Common myeloid progenitor, CD34-positive (primary cell): ENCODE measurements at regions not wholly inside any gene's neighbourhood (a gene's known extent, or its start where the extent isn't known, plus 50 kb on each side); places are given as distances from the start of the nearest gene placed in this dataset.

Experiments used
- CTCF ChIA-PET: fragments of 350-600 bp; sonication (Branson Sonifier 250); formaldehyde crosslinking; loops from one replicate; lab custom pipeline; 2021; ENCODE audit warnings: antibody characterized with exemption; lab: Charles Lee
- POLR2A ChIA-PET: fragments of 350-600 bp; sonication (Branson Sonifier 250); formaldehyde crosslinking; loops from one replicate; lab custom pipeline; 2021; ENCODE audit warnings: antibody characterized with exemption; lab: Charles Lee
- DNase-seq, 3 donors: peaks; one replicate each; pipeline versions ENCODE4 v3.0.0 to v3.0.0-alpha.2; 2013
- H3K27ac ChIP-seq, 2 experiments: 1 replicate in 1 of 2; 2 replicates in 1 of 2; pipeline ENCODE4 v1.7.0; 2013; ENCODE audit warnings: inconsistent platforms in 2 of 2, low read length in 2 of 2, mild to moderate bottlenecking in 2 of 2, low read depth in 1 of 2, moderate library complexity in 1 of 2; ENCODE audit not compliant: severe bottlenecking in 2 of 2, insufficient read depth in 1 of 2, poor library complexity in 1 of 2
- H3K27me3 ChIP-seq, 5 experiments: replicated peaks in 2 of 5; 1 replicate in 3 of 5; 2 replicates in 2 of 5; pipeline versions ENCODE4 v1.6.1 to v1.7.0; 2013; ENCODE audit warnings: low read length in 4 of 5, mild to moderate bottlenecking in 2 of 5, moderate library complexity in 2 of 5, inconsistent platforms in 1 of 5; ENCODE audit not compliant: insufficient read depth in 5 of 5, control insufficient read depth in 4 of 5
- H3K36me3 ChIP-seq, 4 experiments: 1 replicate in 2 of 4; 2 replicates in 2 of 4; pipeline versions ENCODE4 v1.6.1 to v1.7.0; 2013; ENCODE audit warnings: low read length in 3 of 4, control low read depth in 1 of 4, mild to moderate bottlenecking in 1 of 4; ENCODE audit not compliant: control insufficient read depth in 4 of 4, insufficient read depth in 4 of 4
- H3K4me1 ChIP-seq, 4 experiments: 1 replicate in 3 of 4; 2 replicates in 1 of 4; pipeline versions ENCODE4 v1.6.1 to v1.7.1; 2013; ENCODE audit warnings: low read length in 3 of 4, mild to moderate bottlenecking in 3 of 4, control low read depth in 1 of 4, inconsistent platforms in 1 of 4, moderate library complexity in 1 of 4; ENCODE audit not compliant: control insufficient read depth in 4 of 4, insufficient read depth in 4 of 4; ENCODE audit errors: control extremely low read depth in 1 of 4
- H3K4me3 ChIP-seq, 7 experiments: 1 replicate in 4 of 7; 2 replicates in 3 of 7; pipeline versions ENCODE4 v1.5.1 to v1.7.0; 2013; ENCODE audit warnings: mild to moderate bottlenecking in 7 of 7, low read length in 6 of 7, moderate library complexity in 6 of 7, inconsistent platforms in 2 of 7, low read depth in 2 of 7, control low read depth in 1 of 7; ENCODE audit not compliant: insufficient read depth in 4 of 7, control insufficient read depth in 1 of 7; ENCODE audit errors: extremely low read depth in 1 of 7
- H3K9me3 ChIP-seq, 5 experiments: 1 replicate in 4 of 5; 2 replicates in 1 of 5; pipeline versions ENCODE4 v1.6.1 to v1.7.1; 2013; ENCODE audit warnings: low read length in 4 of 5, mild to moderate bottlenecking in 2 of 5, inconsistent platforms in 1 of 5, low read depth in 1 of 5, moderate library complexity in 1 of 5; ENCODE audit not compliant: control insufficient read depth in 4 of 5, insufficient read depth in 2 of 5; ENCODE audit errors: control extremely low read depth in 1 of 5
- WGBS: methylation state at CpG from one replicate; pipeline ENCODE4 v1.1.5; 2013; ENCODE audit not compliant: insufficient coverage; 5-methylcytosine and 5-hydroxymethylcytosine counted together

DNA sequence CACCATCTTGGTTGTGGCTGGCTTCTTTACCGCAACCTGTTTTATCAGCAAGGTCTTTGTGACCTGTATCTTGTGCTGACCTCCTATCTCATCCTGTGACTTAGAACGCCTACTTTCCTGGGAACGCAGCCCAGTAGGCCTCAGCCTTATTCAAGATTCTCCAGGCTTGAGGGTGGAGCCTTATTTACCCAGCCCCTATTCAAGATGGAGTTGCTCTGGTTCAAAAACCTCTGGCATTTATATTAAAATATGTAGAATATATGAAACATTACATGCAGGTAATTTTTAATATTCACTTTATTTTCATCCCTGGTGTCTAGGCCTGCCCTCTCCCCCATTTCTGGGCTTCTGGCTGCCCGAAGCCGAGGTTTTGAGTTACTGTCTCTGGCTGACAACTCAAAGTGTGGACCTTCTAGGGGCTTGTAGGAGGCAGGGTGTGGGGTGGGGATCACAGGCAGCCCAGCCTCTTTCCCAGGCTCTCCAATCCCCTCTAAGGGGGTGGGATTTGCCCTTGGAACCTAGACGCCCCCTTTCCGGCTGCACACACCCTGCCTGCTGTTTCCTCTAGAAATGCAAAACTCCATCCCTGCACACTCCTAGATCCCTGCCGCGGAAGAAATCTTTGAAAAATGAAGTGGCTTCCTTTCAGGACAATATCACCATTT lies 152.0 kb downstream of the KCNJ12 start:
- Histone ChIP-seq H3K36me3 (no peaks in the 10 kb centered on the region), H3K4me3 (no peak overlapping the region), H3K27me3 (peaks cover 0 to 6% (median 3%) of the 10 kb centered on the region in 5 experiments), H3K4me1 (peaks cover 0 to 5% (median 0%) of the 10 kb centered on the region in 4 experiments), H3K9me3 (no peaks in the 10 kb centered on the region), H3K27ac (no peak overlapping the region)
- DNase-seq: no peak
- CTCF ChIA-PET: no interaction called here
- POLR2A ChIA-PET: no interaction called here
- 88% methylated on average over 7 of the region's 9 CpGs for WGBS

DNA sequence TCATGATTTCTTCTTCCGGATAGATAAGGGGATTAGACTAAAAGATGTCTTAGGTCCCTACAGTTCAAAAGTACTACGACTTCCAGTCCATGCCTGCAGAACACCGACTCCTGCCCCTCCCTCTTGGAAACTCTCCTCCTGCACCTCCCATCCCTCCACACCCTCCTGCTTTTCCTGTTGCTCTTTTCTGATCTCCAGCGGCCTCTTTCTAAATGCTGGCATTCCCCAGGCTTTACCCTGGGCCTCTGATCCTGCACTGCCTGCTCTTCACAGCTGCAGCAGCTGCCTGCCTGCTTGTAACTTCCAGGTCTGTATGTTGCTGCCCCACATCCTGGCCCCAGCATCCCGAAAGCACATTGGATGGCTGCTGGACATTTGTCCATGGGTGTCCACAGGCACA lies 154.2 kb downstream of the KCNJ12 start:
- WGBS: 81% methylated on average over 5 of the region's 5 CpGs
- Histone ChIP-seq H3K4me3 (no peak overlapping the region), H3K27me3 (peaks cover 0 to 6% (median 3%) of the 10 kb centered on the region in 5 experiments), H3K9me3 (no peaks in the 10 kb centered on the region), H3K27ac (no peak overlapping the region), H3K36me3 (no peaks in the 10 kb centered on the region), H3K4me1 (peaks cover 0 to 11% (median 1%) of the 10 kb centered on the region in 4 experiments)
- no peak for DNase-seq
- CTCF ChIA-PET: no interaction called here
- POLR2A ChIA-PET: no interaction called here

DNA sequence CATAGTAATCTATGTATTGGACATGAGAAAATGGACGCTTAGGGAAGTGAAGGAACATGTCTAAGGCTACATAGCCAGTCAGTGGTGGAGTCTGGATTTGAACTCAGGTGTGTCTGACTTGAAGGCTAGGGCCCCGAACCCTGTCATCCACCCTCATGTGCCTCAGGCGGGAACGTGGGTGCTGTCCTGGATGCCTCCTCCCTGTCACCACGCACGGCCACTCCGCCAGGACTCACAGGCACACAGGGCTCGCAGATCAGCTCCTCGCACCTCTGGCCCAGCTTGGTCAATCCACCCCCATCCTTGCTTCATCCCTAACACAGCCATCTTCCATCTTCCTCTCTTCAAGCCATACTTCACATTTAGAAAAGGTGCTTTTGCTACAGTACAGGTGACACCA lies 154.7 kb downstream of the KCNJ12 start:
- WGBS: 94% methylated on average over 5 of the region's 9 CpGs

DNA sequence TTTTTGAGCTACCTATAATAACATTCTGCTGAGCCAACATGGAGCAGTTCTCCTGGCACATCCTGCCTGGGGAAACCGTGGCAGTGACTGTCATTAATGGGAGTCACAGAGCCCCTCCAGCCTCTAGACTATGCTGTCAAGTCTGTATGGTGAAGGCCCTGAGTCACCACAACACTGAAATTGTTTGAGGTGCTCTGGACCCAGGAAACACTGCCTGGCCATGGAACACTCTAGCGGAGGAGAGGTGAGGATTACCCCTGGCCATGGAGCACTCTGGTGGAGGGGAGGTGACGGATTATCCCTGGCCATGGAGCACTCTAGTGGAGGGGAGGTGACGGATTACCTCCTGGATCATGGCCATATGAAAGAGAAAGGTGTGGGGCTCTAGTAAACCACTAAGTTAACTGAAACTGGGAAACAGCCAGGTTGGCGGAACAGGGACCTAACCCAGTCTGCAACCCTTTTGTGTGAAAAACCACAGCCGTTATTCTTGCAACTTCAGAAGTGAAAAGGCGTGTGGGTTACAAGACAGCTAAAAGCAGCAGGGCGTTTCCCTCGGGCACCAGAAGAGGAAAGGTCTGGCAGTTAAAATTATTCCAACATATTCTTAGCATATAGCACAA lies 156.7 kb downstream of the KCNJ12 start:
- Histone ChIP-seq H3K27ac (no peak overlapping the region), H3K9me3 (peaks cover 0 to 8% (median 0%) of the 10 kb centered on the region in 5 experiments), H3K4me3 (no peak overlapping the region), H3K36me3 (no peaks in the 10 kb centered on the region), H3K27me3 (peaks cover 0 to 5% (median 3%) of the 10 kb centered on the region in 5 experiments), H3K4me1 (peaks cover 0 to 11% (median 1%) of the 10 kb centered on the region in 4 experiments)
- peak in 1 of 3 donors; percentile 22 for DNase-seq
- CTCF ChIA-PET: no interaction called here
- POLR2A ChIA-PET: no interaction called here
- 59% methylated on average over 8 of the region's 9 CpGs for WGBS

More for the DNA sequence above, 154.7 kb downstream of the KCNJ12 start:
- no peaks in the 10 kb centered on the region for H3K9me3 ChIP-seq
- no peak for DNase-seq
- no peaks in the 10 kb centered on the region for H3K36me3 ChIP-seq
- ChIA-PET CTCF (no interaction called here), POLR2A (no interaction called here)
- H3K27me3 ChIP-seq: peaks cover 0 to 6% (median 3%) of the 10 kb centered on the region in 5 experiments
- no peak overlapping the region for H3K27ac ChIP-seq
- H3K4me1 ChIP-seq: peaks cover 0 to 11% (median 1%) of the 10 kb centered on the region in 4 experiments
- H3K4me3 ChIP-seq: no peak overlapping the region

DNA sequence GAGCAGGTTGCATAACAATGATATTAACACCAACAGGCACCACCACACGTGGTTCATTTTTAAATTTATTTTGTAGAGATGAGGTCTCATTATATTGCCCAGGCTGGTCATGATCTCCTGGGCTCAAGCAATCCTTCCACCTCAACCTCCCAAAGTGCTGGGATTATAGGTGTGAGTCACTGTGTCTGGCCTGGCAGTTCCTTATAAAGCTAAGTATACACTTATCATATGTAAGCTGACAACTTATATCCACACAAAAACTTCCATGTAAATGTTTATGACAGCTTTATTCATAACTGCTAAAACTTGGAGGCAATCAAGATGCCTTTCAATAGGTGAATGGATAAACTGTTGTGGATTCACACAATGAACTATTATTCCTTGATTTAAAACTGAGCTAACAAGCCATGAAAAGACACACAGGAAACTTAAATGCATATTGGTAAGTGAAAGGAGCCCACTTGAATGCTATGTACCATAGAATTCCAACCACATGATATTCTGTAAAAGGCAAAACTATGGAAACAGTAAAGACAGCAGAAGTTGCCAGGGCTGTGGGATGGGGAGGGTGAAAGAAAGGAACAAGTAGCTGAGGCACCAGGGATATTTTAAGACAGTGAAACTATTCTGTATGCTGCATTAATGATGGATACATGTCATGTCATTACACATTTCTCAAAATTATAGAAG lies 156.5 kb upstream of the KCNJ18 start:
- ChIA-PET POLR2A (no interaction called here), CTCF (no interaction called here)
- no peaks in the 10 kb centered on the region for H3K36me3 ChIP-seq
- H3K27ac ChIP-seq: no peak overlapping the region
- DNase-seq: no peak
- no CpG with 5 or more reads among the region's 1 CpG for WGBS
- H3K27me3 ChIP-seq: peaks cover 0 to 2% (median 0%) of the 10 kb centered on the region in 5 experiments
- H3K4me1 ChIP-seq: peaks cover 0 to 11% (median 1%) of the 10 kb centered on the region in 4 experiments
- H3K4me3 ChIP-seq: no peak overlapping the region
- H3K9me3 ChIP-seq: peaks cover 0 to 10% (median 0%) of the 10 kb centered on the region in 5 experiments

DNA sequence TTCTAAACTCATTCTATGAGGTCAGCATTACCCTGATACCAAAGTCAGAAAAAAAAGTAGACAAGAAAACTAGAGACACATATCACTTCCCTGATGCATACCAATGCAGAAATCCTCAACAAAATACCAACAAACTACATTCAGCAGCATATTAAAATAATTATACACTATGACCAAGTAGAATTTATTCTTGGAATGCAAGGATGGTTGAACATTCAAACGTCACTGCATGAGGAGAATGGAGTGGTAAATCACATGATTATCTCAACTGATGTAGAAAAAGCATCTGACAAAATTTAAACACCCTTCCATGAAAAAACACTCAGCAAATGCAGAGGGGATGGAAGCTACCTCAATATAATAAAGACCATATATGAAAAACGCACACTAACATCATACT lies 155.0 kb upstream of the KCNJ18 start:
- no peak for DNase-seq
- no CpG with 5 or more reads among the region's 2 CpGs for WGBS
- Histone ChIP-seq H3K27me3 (no peaks in the 10 kb centered on the region), H3K36me3 (no peaks in the 10 kb centered on the region), H3K4me1 (peaks cover 0 to 11% (median 1%) of the 10 kb centered on the region in 4 experiments), H3K27ac (no peak overlapping the region), H3K4me3 (no peak overlapping the region), H3K9me3 (peaks cover 0 to 10% (median 0%) of the 10 kb centered on the region in 5 experiments)
- POLR2A ChIA-PET: no interaction called here
- CTCF ChIA-PET: no interaction called here

DNA sequence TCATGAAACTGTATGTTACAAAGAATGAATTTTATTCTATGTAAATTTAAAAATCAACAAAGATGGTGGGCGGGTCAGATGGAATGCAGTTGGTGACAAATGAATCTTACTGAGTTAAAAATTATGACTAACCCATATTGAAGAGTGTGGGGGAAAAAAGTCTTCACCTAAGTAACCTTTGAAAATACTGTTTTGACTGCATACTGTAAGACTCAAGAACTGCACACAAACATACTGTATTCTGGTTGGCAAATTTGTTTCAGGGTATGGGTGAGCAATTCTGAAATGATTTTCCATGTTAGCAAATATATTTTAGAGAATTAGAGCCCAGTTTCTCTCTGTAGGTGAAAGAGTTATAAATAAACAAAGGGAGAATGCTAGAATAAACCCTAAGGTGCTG lies 153.7 kb upstream of the KCNJ18 start:
- Histone ChIP-seq H3K27ac (no peak overlapping the region), H3K27me3 (no peaks in the 10 kb centered on the region), H3K36me3 (no peaks in the 10 kb centered on the region), H3K4me1 (peaks cover 0 to 2% (median 0%) of the 10 kb centered on the region in 4 experiments), H3K4me3 (no peak overlapping the region), H3K9me3 (peaks cover 0 to 10% (median 0%) of the 10 kb centered on the region in 5 experiments)
- DNase-seq: no peak
- WGBS: no CpG with 5 or more reads among the region's 1 CpG
- ChIA-PET CTCF (no interaction called here), POLR2A (no interaction called here)
